ENCODE measurements at regions not wholly inside any gene's neighbourhood (a gene's known extent, or its start where the extent isn't known, plus 50 kb on each side); places are given as distances from the start of the nearest gene placed in this dataset.
"Not testable (repeated sequence)": the region's sequence is repeated elsewhere in the genome, so short reads cannot be mapped to it uniquely, and the experiment has no call there.

DNA sequence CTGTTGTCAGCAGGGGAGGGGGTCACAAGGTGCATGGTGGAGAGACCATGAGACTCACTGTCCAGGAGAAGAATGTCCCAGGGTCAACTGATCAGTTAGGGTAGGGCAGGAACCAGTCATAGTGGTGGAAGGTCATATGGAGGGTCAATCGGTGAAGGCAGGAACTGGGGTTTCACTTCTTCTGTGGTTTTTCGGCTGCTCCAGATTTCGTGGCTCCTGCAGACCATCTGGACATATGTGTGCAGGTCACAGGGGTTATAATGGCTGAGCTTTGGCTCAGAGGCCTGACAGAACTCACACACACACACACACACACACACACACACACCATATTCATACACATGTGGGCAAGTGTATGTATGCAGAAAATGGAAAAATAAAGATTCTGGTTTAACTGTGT is 502.0 kb upstream of the ROBO2 start:
- H3K27me3 Mint-ChIP-seq, H3K4me1 Mint-ChIP-seq, ATAC-seq, CTCF ChIA-PET, H3K36me3 Mint-ChIP-seq, DNase-seq, H3K4me3 Mint-ChIP-seq, H3K27ac Mint-ChIP-seq: not testable (repeated sequence)
- peaks cover 10% of the 10 kb centered on the region for H3K9me3 Mint-ChIP-seq (ENCODE audit: low read depth)

DNA sequence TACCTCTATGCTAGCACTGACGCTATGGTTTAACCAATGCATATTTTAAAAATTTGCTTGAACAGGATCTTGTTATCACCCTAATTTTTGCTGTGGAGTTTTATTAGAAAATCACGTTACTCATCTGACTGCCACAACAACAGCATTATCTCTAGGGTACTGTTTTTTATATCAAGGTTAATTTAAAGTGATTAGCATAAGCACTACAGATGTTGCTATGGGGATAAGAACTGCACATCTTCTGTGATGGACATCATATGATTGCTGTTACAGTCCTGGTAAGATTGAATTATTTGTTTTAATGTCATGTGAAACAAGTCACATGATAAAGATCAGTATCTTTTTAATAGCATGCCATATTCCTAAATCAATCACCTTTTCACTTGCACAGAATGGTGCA is 492.2 kb upstream of the ROBO2 start:
- CTCF ChIA-PET, result no interaction called here
- no peaks in the 10 kb centered on the region for H3K36me3 Mint-ChIP-seq
- no peaks in the 10 kb centered on the region for H3K4me1 Mint-ChIP-seq
- no peak for ATAC-seq
- no peaks in the 10 kb centered on the region for H3K27me3 Mint-ChIP-seq
- peaks cover 6% of the 10 kb centered on the region for H3K9me3 Mint-ChIP-seq (ENCODE audit: low read depth)
- no peak overlapping the region for H3K4me3 Mint-ChIP-seq
- no peak overlapping the region for H3K27ac Mint-ChIP-seq
- DNase-seq, result no peak

DNA sequence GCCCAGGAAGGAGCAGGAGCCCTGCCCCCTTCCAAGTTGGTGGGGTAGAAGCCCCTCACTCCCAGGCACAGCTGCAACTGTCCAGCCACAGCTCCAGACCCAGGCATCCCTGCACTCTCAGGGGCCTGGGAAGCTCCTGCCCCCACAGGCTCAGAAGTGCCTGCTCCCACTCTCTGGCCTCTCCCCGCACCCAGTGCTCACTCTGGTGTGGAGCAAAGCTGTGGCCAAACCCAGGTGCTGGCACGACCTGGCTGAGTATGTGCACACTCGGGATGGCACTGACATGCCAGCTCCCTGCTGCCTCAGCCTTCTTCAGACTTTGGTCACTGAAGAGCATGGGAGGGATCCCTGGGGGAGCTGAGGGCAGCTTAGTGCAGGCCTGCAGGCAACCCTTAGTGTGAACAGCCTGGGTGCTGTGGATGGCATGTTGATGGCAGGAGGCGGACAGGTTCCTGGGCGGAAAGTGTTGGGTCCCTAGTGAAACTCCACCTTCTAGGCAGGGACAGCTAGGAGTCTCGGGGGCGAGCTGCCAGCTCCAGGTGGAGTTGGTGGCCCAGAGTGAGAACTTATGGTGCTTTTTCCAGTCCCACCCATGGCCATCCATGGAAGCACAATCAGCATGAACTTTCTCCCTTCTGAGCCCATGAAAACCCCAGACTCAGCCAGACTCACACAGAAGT is 489.2 kb upstream of the ROBO2 start:
- no peaks in the 10 kb centered on the region for H3K4me1 Mint-ChIP-seq
- H3K27ac Mint-ChIP-seq, result no peak overlapping the region
- H3K9me3 Mint-ChIP-seq (ENCODE audit: low read depth), result peaks cover 6% of the 10 kb centered on the region
- DNase-seq (no peak), ATAC-seq (no peak)
- CTCF ChIA-PET, result no interaction called here
- no peaks in the 10 kb centered on the region for H3K27me3 Mint-ChIP-seq
- no peaks in the 10 kb centered on the region for H3K36me3 Mint-ChIP-seq
- no peak overlapping the region for H3K4me3 Mint-ChIP-seq

DNA sequence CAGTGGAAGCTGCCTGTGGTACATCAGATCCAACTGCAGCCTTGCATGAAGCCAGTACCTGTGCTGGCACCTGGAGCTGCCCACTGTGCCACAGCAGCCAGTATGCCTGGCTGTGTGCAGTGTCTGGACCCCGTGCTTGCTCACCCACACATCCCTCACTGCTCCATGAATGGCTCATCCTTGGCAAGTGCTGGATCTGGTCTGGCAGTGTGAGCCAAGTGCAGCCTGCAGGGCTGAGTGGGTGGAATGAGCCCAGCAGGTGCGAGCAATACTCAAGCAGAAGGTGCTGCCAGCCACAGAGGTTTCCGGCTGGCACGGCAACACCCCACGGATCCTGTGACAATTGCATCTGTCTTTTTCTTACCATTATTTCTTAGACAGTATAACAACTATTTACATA is 488.2 kb upstream of the ROBO2 start:
- Mint-ChIP-seq H3K4me3 (no peak overlapping the region), H3K36me3 (no peaks in the 10 kb centered on the region), H3K27ac (no peak overlapping the region), H3K4me1 (no peaks in the 10 kb centered on the region), H3K27me3 (no peaks in the 10 kb centered on the region), H3K9me3 (ENCODE audit: low read depth) (peaks cover 4% of the 10 kb centered on the region)
- CTCF ChIA-PET, result no interaction called here
- no peak for ATAC-seq
- no peak for DNase-seq

DNA sequence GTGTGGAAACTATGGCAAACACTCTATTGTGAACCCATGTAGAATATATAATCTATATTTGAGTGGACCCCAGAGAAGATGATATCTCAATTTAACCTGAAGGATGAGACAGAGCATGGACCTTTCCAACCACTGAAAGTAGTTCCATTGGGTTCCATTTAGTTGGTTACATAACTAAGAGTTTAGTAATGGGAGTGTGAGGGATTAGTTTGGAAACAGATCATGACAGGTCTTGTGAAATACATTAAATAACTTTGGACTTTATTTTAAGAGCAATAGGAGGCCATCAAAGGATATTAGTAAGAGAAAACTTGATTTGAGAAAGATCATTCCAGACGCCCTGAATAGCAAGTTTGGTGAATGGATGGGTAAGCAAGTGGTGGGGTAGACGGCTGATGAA is 487.2 kb upstream of the ROBO2 start:
- Mint-ChIP-seq H3K4me1 (no peaks in the 10 kb centered on the region), H3K9me3 (ENCODE audit: low read depth) (peaks cover 4% of the 10 kb centered on the region), H3K27me3 (no peaks in the 10 kb centered on the region), H3K36me3 (no peaks in the 10 kb centered on the region), H3K27ac (no peak overlapping the region), H3K4me3 (no peak overlapping the region)
- CTCF ChIA-PET, result no interaction called here
- ATAC-seq (no peak), DNase-seq (no peak)

DNA sequence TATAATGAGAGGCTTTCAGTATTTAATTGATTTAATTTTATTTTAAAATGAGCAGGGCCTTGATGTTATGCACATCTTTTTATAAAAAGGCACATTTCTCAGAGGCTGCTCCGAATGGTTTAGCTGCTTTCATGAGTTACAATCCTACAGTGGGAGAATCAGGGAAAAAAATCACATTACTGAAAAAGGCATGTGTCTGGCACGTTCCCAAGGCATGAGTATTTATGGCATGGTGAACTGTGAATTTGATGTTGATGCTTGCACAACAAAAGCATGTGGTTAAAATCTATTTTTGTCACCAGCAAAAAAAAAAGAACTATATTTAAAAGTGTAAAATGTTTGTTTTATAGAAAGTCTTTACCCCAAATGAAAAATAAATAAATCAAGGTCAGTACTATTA is 485.2 kb upstream of the ROBO2 start:
- H3K4me1 Mint-ChIP-seq, result no peaks in the 10 kb centered on the region
- H3K9me3 Mint-ChIP-seq (ENCODE audit: low read depth), result peaks cover 6% of the 10 kb centered on the region
- H3K4me3 Mint-ChIP-seq, result no peak overlapping the region
- CTCF ChIA-PET, result no interaction called here
- ATAC-seq (no peak), DNase-seq (no peak)
- no peaks in the 10 kb centered on the region for H3K36me3 Mint-ChIP-seq
- H3K27me3 Mint-ChIP-seq, result no peaks in the 10 kb centered on the region
- no peak overlapping the region for H3K27ac Mint-ChIP-seq

DNA sequence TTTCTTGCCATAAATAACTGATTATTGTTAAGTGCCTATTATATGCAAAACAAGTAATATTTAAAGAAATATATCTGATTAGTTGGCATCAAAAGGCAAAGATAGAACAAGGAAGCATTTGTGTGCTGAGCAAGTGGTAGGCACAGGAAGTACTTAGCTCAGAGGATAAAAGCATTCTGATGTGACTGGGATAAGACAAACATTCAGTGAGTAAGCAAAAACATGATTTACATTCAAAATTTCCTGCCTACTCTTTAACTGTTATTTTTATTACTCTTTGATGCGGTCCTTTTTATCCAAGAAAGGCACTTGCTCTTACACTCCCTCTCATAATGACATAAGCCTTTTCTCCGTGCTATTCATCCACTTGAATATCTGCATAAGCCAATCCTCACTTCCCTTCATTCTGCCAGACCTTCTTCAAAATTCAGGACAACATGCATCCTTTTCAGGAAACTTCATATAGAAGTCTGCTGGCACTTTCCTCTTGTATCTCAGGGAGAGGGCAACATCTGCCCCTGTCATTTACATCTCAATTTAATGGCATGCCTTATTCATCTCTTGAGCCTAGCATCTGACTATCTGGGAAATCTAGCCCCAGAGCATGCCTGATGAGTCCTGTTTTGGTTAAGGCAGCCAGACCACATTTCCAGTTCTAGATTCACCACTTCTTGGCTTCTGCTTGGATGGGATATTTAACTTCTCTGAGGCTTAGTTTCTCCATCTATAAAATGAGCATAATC is 478.2 kb upstream of the ROBO2 start:
- Mint-ChIP-seq H3K4me1 (no peaks in the 10 kb centered on the region), H3K36me3 (no peaks in the 10 kb centered on the region), H3K27me3 (no peaks in the 10 kb centered on the region), H3K4me3 (no peak overlapping the region), H3K27ac (no peak overlapping the region), H3K9me3 (ENCODE audit: low read depth) (peaks cover 6% of the 10 kb centered on the region)
- CTCF ChIA-PET, result no interaction called here
- DNase-seq, result no peak
- no peak for ATAC-seq

DNA sequence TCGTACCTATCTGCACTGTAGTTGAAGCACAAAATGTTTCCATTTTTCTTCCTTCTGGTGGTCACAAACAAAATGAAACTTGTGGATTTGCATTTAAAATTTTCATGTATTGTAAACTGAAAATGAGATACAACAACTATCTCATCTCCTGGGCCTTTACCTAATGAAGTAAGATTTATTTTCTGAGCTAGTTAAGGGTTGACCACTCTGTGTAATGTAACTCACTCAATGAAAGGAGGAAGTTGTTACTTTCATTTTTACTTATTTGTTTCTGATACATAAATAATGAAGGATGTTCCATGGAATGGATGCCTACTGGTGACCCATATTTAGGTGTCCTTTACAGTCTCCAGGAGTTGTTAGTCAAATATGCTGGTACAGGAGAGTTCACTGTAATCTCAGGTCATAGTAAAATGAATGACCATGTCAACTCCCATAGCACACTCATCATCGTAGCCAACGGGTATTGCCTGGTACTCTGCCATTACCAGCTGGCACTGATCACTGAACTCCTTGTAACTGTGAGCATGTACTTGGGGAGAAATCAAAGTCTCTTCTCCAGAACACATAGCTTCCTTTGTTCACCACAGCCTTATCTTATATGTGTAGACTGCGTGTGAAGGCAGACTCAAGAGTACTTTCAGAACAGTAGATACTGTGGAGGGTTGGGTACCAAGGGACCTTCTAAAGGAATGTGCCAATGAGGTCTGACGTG is 474.2 kb upstream of the ROBO2 start:
- Mint-ChIP-seq H3K27ac (no peak overlapping the region), H3K9me3 (ENCODE audit: low read depth) (peaks cover 6% of the 10 kb centered on the region), H3K36me3 (no peaks in the 10 kb centered on the region), H3K4me3 (no peak overlapping the region), H3K4me1 (no peaks in the 10 kb centered on the region), H3K27me3 (no peaks in the 10 kb centered on the region)
- no peak for ATAC-seq
- no peak for DNase-seq
- CTCF ChIA-PET, result no interaction called here

DNA sequence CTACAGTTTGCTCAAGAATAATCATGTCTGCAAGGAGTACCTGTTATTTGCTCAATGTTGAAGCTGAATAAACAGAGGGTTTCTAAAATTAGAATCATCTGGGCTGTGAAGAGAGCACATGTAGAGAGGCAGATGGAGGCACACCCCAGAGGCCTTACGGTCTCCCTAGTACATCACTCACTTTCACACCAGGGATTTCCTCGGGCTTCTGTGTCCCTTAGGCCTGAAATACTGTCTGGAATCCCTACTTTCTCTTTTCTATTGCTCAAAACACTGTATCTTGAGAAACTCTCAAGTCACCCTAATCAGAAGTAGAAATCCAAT is 473.7 kb upstream of the ROBO2 start:
- H3K27me3 Mint-ChIP-seq, result no peaks in the 10 kb centered on the region
- no peaks in the 10 kb centered on the region for H3K36me3 Mint-ChIP-seq
- ATAC-seq (no peak), DNase-seq (no peak)
- H3K9me3 Mint-ChIP-seq (ENCODE audit: low read depth), result peaks cover 6% of the 10 kb centered on the region
- H3K27ac Mint-ChIP-seq, result no peak overlapping the region
- no peaks in the 10 kb centered on the region for H3K4me1 Mint-ChIP-seq
- CTCF ChIA-PET, result no interaction called here
- no peak overlapping the region for H3K4me3 Mint-ChIP-seq

DNA sequence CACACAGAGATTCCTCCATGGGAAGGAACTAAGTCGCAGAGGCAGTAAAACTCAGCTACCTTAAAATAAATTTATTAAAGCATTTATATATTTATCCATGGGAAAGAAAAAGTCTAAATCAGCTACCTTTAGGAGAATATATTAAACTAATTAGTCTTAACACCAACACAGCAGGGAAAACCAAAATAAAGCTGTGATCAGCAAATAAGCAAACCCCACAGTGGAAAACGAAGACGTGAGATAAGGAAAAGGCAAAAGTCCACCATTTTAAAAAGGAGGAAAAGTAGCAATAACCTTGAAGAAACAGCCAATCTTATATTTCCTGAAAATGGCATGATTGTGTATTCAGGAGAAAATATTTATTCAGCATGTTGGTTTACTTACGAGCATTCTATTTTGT is 473.0 kb upstream of the ROBO2 start:
- no peaks in the 10 kb centered on the region for H3K27me3 Mint-ChIP-seq
- H3K4me3 Mint-ChIP-seq, result no peak overlapping the region
- peaks cover 6% of the 10 kb centered on the region for H3K9me3 Mint-ChIP-seq (ENCODE audit: low read depth)
- CTCF ChIA-PET, result no interaction called here
- no peaks in the 10 kb centered on the region for H3K4me1 Mint-ChIP-seq
- ATAC-seq (no peak), DNase-seq (no peak)
- H3K36me3 Mint-ChIP-seq, result no peaks in the 10 kb centered on the region
- H3K27ac Mint-ChIP-seq, result no peak overlapping the region

DNA sequence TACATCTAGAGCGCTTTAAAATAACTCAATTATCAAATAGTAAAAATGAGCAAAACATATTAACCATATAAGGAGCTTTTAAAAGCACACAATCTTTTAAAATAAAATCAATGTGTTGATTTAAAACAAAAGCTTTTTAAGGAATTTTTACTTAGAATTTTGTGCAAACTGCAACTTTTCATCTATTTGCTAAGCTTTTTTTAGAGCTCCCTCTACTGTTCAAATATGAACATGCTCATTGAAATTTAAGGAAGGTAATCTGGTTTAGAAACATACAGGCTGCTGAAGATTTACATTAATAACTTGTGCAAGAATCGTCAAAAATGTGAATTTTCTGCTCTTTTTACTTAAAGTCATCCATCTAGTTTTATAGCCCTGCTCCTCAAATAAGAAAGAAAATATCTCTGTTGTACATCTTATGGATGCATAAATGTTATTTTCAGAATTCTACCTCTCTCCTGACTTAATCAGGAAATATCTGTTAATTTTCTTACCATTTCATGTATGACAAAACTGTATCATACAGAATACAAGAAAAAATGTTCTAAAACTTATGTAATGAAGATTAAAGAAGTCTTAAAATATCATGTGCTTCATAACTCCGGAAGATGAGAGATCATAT is 469.4 kb upstream of the ROBO2 start:
- no peak for ATAC-seq
- no peaks in the 10 kb centered on the region for H3K4me1 Mint-ChIP-seq
- CTCF ChIA-PET, result interaction anchor here (1.2 kb wide), 1 partner anchor 232 kb away, joined by 3 read pairs; no protein-coding TSS in a partner anchor
- H3K9me3 Mint-ChIP-seq (ENCODE audit: low read depth), result peaks cover 4% of the 10 kb centered on the region
- H3K36me3 Mint-ChIP-seq, result no peaks in the 10 kb centered on the region
- DNase-seq, result no peak
- no peak overlapping the region for H3K4me3 Mint-ChIP-seq
- no peak overlapping the region for H3K27ac Mint-ChIP-seq
- H3K27me3 Mint-ChIP-seq, result no peaks in the 10 kb centered on the region

DNA sequence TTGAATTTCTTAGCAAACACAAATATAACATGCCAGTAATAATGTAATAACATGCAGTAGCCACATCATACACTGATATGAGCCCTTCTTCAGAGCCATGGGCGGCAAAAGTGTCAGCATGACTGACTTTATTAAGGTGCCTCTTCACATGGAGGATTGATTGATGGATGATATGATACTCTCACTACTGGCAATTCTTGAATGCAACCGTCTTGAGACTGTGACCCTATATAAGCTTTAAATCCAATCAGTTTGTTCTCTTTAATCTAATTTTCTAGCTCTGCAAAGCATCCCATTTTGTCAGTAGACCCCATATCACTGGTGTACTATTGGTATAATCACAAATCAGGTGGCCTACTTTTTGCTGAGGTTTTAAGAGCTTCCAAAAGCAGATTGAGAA is 463.7 kb upstream of the ROBO2 start:
- ATAC-seq, result no peak
- no peaks in the 10 kb centered on the region for H3K36me3 Mint-ChIP-seq
- H3K4me1 Mint-ChIP-seq, result no peaks in the 10 kb centered on the region
- CTCF ChIA-PET, result no interaction called here
- H3K9me3 Mint-ChIP-seq (ENCODE audit: low read depth), result peaks cover 8% of the 10 kb centered on the region
- no peak for DNase-seq
- H3K4me3 Mint-ChIP-seq, result no peak overlapping the region
- H3K27ac Mint-ChIP-seq, result no peak overlapping the region
- H3K27me3 Mint-ChIP-seq, result no peaks in the 10 kb centered on the region

DNA sequence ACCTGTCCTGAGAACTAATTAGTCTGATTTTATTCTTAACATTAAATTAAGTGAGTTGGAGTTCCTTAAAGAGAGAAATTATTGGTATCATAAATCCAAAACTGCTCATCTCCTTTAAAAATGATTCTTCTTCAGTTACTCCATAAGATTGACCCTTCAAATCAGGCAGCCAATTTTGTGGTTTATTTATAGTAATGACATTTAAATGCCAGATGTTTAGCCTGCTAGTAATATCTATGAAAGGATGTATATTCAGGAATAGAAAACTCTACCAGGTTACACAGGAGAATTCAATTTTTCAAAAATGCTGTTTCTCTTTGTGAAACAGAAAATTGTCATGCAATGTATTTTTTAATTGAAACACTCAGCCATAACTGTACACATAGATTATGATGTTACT is 457.8 kb upstream of the ROBO2 start:
- Mint-ChIP-seq H3K36me3 (no peaks in the 10 kb centered on the region), H3K27ac (no peak overlapping the region), H3K9me3 (ENCODE audit: low read depth) (peaks cover 8% of the 10 kb centered on the region), H3K27me3 (no peaks in the 10 kb centered on the region), H3K4me3 (no peak overlapping the region), H3K4me1 (no peaks in the 10 kb centered on the region)
- ATAC-seq (no peak), DNase-seq (no peak)
- CTCF ChIA-PET, result no interaction called here
